GM21619 (cell line): ENCODE measurements at regions not wholly inside any gene's neighbourhood (a gene's known extent, or its start where the extent isn't known, plus 50 kb on each side); places are given as distances from the start of the nearest gene placed in this dataset.

Experiments used
- ATAC-seq: cut with Tn5 transposase; IDR thresholded peaks from one replicate; pipeline ENCODE4 v1.9.1; 2021; ENCODE audit not compliant: unreplicated experiment

GRCh38 chr11:13907678-13908077, 54.8 kb upstream of the SPON1 start:
- ATAC-seq: no peak

DNA sequence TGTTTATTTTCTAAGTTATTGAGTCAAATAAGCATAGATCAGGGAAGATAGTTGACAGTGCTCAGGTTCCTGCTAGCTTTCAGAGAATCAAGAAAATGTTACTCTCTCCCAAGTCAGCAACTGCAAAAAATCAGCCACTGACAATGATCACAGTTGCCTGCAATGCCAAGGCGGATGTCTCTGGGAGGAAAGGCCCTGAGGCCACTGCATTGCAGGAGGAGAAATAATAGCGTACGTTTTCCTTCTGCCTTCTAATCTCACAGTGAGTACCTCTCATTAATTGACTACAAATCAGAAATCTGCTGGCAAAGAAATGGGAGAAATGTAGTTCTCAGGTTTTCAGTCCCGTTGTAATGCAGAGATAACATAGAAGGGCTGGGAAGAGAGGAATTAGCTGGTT, 54.0 kb upstream of the SPON1 start:
- no peak for ATAC-seq
